H4 (cell line): ENCODE measurements at regions not wholly inside any gene's neighbourhood (a gene's known extent, or its start where the extent isn't known, plus 50 kb on each side); places are given as distances from the start of the nearest gene placed in this dataset.
"Not testable (repeated sequence)": the region's sequence is repeated elsewhere in the genome, so short reads cannot be mapped to it uniquely, and the experiment has no call there.

Source experiments
- DNase-seq: peaks from one replicate; pipeline ENCODE4 v3.0.0-alpha.2; 2015; ENCODE audit warnings: low spot score

- no peak for DNase-seq
Measured at GRCh38 chr4:189176002-189176401, 764.7 kb upstream of the FRG1 start.

DNA sequence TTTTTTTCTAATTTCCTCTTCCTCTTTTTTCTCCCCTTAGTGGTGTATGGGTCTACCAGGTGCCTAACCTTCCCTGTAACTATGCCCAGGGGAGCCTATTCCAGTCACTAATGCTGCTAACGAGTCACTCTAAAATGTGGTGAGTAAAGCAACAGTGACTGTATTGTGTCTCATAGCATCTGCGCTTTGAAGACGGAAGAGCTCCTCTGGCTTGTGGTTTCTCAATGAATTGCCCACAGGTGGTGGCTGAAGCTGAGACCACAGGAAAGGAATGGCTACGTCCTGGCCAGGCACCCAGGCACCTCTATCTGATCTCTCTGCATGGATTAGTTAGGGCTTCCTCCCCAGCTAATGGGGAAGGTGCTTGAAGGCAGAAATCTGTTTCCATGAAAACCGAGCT, 763.5 kb upstream of the FRG1 start:
- DNase-seq = peak; percentile 63

- no peak for DNase-seq
Measured at GRCh38 chr4:189178125-189178746, 762.4 kb upstream of the FRG1 start.

- no peak for DNase-seq
Measured at GRCh38 chr4:189185810-189186432, 754.8 kb upstream of the FRG1 start.

- DNase-seq = no peak
Measured at GRCh38 chr4:189187531-189188052, 753.1 kb upstream of the FRG1 start.

DNA sequence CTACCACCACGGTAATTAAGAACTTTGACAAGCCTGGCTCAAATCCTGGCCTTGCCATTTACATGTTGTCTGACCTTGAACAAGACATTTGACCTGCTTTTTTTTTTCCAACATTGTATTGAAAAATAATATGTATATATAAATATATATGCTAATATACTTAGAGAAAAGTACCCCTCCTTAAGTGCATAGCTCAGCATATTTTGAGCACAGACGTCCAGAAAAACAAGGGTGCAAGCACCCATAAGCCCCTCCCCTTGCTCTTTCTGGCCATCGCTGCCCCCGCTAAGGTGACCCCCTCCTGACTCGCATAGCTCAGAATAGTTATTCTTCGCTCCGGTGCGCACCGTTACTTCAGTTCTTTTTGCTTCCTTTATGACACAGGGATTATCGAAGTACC, 742.0 kb upstream of the FRG1 start:
- no peak for DNase-seq

DNA sequence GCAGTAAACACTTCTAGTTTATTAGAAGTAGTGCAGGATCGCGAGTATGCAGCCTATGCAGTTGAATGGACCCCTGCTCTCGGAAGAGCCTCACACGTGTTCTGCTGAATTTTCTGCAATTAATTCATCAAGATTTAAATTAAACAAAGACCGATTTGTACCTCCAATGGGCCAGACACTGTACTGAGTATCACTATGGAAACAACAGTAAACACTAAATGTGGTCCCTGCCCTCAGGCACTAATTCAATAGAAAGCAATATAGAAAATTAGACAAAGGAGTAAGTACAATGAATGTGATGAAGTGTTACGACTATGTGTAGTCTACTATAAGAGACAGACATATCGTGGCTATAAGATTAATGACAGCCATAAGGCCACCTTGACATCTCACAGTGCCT, 740.3 kb upstream of the FRG1 start:
- no peak for DNase-seq

GRCh38 chr4:189202182-189202868, 738.3 kb upstream of the FRG1 start:
- peak; percentile 79 for DNase-seq

DNA sequence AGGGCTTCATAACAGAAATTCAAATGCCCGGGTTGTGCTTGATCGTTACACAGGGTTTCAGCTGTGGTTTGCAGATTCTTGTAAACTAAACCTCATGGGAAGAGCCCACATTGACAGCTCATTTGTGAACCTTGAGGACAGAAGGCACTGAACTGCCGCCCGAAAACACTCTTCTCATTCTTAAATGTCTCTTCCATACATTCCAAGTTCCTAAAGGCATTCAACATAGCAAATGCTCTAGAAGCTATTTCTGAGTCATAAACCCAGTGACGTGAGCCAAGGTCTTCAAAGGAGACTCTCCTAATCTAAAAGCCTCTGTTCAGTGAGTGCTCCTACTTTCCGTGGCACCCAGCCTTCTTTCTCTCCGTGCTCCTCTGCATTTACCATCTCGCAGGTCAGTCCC, 737.8 kb upstream of the FRG1 start:
- peak; percentile 56 for DNase-seq

DNA sequence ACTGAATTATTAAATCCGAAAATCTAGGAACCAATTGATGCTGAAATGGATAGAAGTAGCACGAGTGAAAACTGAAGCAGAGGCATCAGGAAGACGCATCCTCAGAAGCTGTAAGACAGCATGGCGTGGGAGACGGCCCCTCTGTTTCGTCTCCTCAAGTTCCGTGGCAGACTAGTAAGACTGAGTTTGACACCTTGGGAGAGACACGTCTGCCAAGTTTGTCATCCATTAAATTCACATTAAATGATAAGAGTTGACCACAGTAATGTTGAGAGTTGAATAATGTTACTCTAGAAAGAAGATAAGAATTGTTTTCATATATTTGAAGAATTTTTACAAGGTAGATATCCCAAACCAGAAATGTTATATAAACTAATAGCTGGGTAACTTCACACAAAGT, 736.1 kb upstream of the FRG1 start:
- no peak for DNase-seq

GRCh38 chr4:189206953-189207352, 733.7 kb upstream of the FRG1 start:
- no peak for DNase-seq

DNA sequence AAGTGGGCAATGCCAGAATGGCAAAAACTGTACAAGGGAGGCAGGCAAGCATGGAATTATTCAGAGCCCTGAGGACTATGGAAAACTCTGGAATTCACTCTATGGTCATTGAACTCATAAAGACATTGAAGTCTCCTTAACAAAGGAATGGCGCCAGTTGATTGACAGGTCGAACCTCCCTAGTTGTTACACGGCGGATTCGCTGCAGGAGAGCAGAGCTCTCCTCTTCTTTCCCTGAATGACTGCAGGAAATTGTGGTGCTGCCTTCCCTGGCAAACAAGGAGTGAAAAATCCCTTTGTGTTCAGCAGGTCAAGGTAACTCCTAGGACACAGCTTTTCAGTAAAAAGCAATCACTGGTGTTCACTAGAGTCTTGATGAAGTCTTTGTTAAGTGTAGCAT, 732.8 kb upstream of the FRG1 start:
- no peak for DNase-seq

DNA sequence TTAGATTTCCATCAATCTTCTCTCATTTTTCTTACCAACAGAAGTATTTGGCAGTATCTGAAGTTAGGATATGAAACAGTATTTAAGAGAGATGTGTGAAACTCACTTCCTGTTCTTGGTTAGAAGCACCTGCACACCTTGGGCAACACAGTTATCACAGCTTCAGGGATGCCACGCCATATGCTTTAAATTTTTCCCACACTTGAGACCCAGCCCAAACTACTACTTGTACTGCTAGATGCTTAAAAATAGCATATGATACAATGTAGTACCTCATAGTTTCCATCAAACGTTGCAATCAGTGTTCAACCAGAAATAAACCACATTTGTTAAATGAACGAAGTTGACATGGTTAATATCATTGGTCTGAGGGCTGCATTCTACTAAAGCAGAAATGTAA, 725.1 kb upstream of the FRG1 start:
- DNase-seq = no peak

DNA sequence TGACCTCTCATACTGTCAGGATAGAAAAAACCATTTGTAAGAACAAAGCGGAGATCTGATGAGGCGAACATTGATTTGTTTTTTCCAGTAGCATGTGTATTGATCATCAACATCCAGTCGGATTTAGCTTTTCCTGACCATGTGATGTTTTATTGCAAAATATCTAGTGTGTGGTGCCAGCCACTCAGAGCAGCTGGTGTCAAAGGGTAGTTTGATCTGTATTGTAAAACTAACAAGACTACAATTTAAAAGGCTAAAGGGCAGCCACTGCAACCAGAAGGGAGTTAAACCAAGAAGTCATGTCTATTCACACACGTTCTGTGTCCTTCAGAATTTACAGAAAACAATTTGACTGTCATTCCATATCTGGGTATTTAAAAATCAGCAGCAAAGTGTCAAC, 719.0 kb upstream of the FRG1 start:
- no peak for DNase-seq

DNA sequence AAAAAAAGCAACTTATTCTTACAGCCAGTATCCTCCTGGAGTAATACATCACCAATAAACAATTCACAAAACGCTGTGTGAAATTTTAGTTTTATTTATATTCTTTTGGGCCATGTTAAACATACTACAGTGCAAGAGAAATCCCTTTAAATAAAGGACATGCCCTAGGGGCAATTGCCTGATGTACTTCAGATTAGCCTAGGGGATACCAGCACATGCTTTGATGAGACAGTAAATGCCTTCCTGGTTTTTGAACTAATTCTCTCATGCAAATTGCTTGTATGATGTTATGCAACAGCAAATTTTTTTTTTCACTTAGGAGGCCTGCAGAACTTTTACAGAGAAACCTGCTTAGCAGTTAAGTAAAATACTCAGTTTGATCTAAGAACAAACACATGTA, 711.9 kb upstream of the FRG1 start:
- DNase-seq = no peak

GRCh38 chr4:189232274-189232673, 708.4 kb upstream of the FRG1 start:
- DNase-seq = no peak

- DNase-seq = not testable (repeated sequence)
Measured at GRCh38 chr4:189233754-189234153, 706.9 kb upstream of the FRG1 start.

- not testable (repeated sequence) for DNase-seq
Measured at GRCh38 chr4:189234948-189235347, 705.7 kb upstream of the FRG1 start.

- DNase-seq = no peak
Measured at GRCh38 chr4:189235599-189235998, 705.1 kb upstream of the FRG1 start.

DNA sequence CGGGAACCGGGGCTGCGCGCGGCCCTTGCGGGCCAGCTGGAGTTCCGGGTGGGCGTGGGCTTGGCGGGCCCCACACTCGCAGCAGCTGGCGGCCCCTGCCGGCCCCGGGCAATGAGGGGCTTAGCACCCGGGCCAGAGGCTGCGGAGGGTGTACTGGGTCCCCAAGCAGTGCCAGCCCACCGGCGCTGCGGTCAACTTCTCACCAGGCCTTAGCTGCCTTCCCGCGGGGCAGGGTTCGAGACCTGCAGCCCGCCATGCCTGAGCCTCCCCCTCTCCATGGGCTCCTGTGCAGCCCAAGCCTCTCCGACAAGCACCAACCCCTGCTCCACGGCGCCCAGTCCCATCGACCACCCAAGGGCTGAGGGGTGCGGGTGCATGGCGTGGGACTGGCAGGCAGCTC, 704.4 kb upstream of the FRG1 start:
- not testable (repeated sequence) for DNase-seq

DNA sequence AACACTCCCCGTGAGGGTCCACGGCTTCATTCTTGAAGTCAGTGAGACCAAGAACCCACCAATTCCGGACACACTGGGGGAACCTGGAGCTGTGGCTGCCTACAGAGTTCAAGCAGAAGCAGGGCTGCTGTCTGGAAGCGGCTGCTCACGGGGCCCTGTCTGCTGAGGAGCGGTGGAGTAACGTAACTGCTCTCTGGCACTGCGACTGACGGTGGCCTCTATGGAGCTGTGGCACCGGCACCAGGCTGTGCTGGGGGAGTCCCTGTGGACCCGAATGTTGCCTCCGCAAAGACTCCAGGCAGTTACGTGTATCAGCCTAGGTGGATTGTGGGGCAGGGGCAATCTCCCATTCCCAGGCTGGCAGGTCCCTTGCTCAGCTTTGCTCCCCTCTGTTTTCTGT, 703.3 kb upstream of the FRG1 start:
- no peak for DNase-seq

- no peak for DNase-seq
Measured at GRCh38 chr4:189255636-189256035, 685.0 kb upstream of the FRG1 start.

DNA sequence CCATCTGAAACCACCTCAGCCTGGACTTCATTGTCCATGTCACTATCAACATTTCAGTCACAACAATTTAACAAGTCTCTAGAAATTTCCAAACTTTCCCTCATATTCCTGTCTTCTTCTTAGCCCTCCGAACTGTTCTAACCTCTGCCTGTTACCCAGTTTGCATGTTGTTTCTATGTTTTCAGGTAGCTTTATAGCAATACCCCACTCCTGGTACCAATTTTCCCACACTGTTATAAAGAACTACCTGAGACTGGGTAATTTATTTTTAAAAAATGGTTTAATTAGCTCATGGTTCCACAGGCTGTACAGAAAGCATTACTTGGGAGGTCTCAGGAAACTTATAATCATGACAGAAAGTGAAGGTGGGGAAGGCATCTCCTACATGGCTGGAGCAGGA, 679.2 kb upstream of the FRG1 start:
- DNase-seq = no peak
